ENCODE measurements at regions not wholly inside any gene's neighbourhood (a gene's known extent, or its start where the extent isn't known, plus 50 kb on each side); places are given as distances from the start of the nearest gene placed in this dataset.

- ChIA-PET CTCF (ENCODE audit: low intra/inter-chr PET ratio, low total read pairs) (no interaction called here), POLR2A (no interaction called here)
- no peak overlapping the region for H3K4me2 ChIP-seq (ENCODE audit: low read depth, low read length)
- TF ChIP-seq ZBTB7A (CRISPR knock-in tag; IDR thresholded peaks at IDR 0.05), result no peak
- no peak for TF ChIP-seq NFKBIZ (CRISPR knock-in tag; IDR thresholded peaks at IDR 0.05)
- no peak for TF ChIP-seq ZNF10 (CRISPR knock-in tag; IDR thresholded peaks at IDR 0.05; ENCODE audit: borderline replicate concordance, low read depth)
- TF ChIP-seq NR2F6 (IDR thresholded peaks at IDR 0.05), result no peak
- TF ChIP-seq NR2F6 (CRISPR knock-in tag; IDR thresholded peaks at IDR 0.05), result no peak
- TF ChIP-seq ZMYM3 (CRISPR knock-in tag; IDR thresholded peaks at IDR 0.05), result no peak
- TF ChIP-seq ZSCAN30 (CRISPR knock-in tag; IDR thresholded peaks at IDR 0.05), result no peak
- TF ChIP-seq RARG (CRISPR knock-in tag; IDR thresholded peaks at IDR 0.05; ENCODE audit: low read depth), result no peak
- no peak for TF ChIP-seq ZSCAN21 (CRISPR knock-in tag; IDR thresholded peaks at IDR 0.05; ENCODE audit: borderline replicate concordance)
- in situ Hi-C loops (cut with HindIII; ENCODE audit: extremely low pct_ligation_motif_present, low pct_unique_long_range_greater_than_20kb), result no loop called here
- ATAC-seq (no peak), DNase-seq (ENCODE audit: low spot score) (no peak), FAIRE-seq (no peak)
- no peaks in the 10 kb centered on the region for H3K27me3 ChIP-seq (ENCODE audit: control insufficient read depth in 1 of 2, insufficient read depth in 2 of 2, low read length in 2 of 2)
- H3K4me1 ChIP-seq (ENCODE audit: insufficient read depth, low read length), result no peaks in the 10 kb centered on the region
- H3K79me2 ChIP-seq (ENCODE audit: insufficient read depth, low read length), result no peaks in the 10 kb centered on the region
- 43% methylated on average over 10 of the region's 10 CpGs for WGBS (ENCODE audit: low lambda C conversion rate)
- intact Hi-C loops (cut with micrococcal nuclease; ENCODE audit: unreplicated experiment), result no loop called here
- no peak overlapping the region for H3K4me3 ChIP-seq (replicated peaks in 1 of 3; ENCODE audit: insufficient read depth in 1 of 3, low read depth in 2 of 3, low read length in 3 of 3)
- BruUV-seq (replicated peaks), result no TSS peak
- no peaks in the 10 kb centered on the region for H3K9me3 ChIP-seq (ENCODE audit: low read length)
- H3K36me3 ChIP-seq (replicated peaks in 1 of 2; ENCODE audit: control insufficient read depth in 1 of 2, insufficient read depth in 2 of 2, low read length in 2 of 2), result no peaks in the 10 kb centered on the region
- H3K27ac ChIP-seq (ENCODE audit: extremely low read length, insufficient read depth, low read length), result no peak overlapping the region
- H3K9ac ChIP-seq (ENCODE audit: insufficient read depth, low read depth, low read length), result no peak overlapping the region
- no peaks in the 10 kb centered on the region for H4K20me1 ChIP-seq (ENCODE audit: insufficient read depth, low read length)
- no peak overlapping the region for H2AFZ ChIP-seq (ENCODE audit: low read length)
These were observed 76.0 kb upstream of the TMCC3 start for GRCh38 chr12:94726236-94726835.

DNA sequence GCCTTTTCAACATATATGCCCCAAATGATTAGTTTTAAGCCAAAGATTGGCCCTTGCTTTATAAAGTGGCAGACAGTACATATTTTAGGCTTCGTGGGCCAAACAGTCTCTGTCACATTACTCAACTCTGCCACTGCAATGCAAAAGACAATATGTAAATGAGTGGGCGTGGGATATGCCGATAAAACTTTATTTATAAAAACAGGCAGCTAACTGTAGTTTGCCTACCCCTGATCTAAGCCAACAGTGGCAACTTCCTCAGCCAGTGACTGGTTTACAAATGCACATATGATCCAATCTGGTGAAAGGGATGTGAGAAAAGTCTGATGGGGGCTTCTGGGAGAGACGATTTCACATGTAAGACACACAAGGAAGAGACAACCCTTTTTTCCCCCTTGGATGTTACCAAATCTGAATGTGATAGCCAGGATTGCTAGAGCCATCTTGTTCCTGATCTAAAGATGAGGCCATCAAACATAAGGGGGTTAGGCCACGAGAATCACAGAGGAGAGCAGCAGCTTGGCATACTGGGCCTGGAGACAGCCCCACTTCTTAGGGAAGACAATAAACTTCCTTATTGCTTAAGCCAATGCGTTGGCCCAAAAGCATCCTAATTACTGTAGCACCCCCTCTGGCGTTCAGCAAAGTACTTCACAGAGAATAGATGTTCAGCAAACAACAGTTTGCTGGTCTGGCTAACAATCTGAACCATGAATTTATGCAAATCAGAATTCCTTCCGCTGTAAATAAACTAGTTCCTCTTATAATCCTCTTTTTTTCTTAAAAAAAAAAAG lies 75.2 kb upstream of the TMCC3 start:
- Histone ChIP-seq H3K9ac (ENCODE audit: insufficient read depth, low read depth, low read length) (no peak overlapping the region), H3K79me2 (ENCODE audit: insufficient read depth, low read length) (no peaks in the 10 kb centered on the region), H3K4me2 (ENCODE audit: low read depth, low read length) (no peak overlapping the region), H3K27me3 (ENCODE audit: control insufficient read depth in 1 of 2, insufficient read depth in 2 of 2, low read length in 2 of 2) (no peaks in the 10 kb centered on the region), H2AFZ (ENCODE audit: low read length) (no peak overlapping the region), H3K9me3 (ENCODE audit: low read length) (no peaks in the 10 kb centered on the region), H4K20me1 (ENCODE audit: insufficient read depth, low read length) (no peaks in the 10 kb centered on the region), H3K27ac (ENCODE audit: extremely low read length, insufficient read depth, low read length) (no peak overlapping the region), H3K4me3 (replicated peaks in 1 of 3; ENCODE audit: insufficient read depth in 1 of 3, low read depth in 2 of 3, low read length in 3 of 3) (no peak overlapping the region), H3K4me1 (ENCODE audit: insufficient read depth, low read length) (no peaks in the 10 kb centered on the region), H3K36me3 (replicated peaks in 1 of 2; ENCODE audit: control insufficient read depth in 1 of 2, insufficient read depth in 2 of 2, low read length in 2 of 2) (no peaks in the 10 kb centered on the region)
- no peak for FAIRE-seq
- peak; percentile 23 for DNase-seq (ENCODE audit: low spot score)
- in situ Hi-C loops (cut with HindIII; ENCODE audit: extremely low pct_ligation_motif_present, low pct_unique_long_range_greater_than_20kb) (no loop called here), intact Hi-C loops (cut with micrococcal nuclease; ENCODE audit: unreplicated experiment) (no loop called here)
- no TSS peak for BruUV-seq (replicated peaks)
- ChIA-PET CTCF (ENCODE audit: low intra/inter-chr PET ratio, low total read pairs) (interaction anchor here (1.2 kb wide), 1 partner anchor 179 kb away, joined by 5 read pairs; no protein-coding TSS in a partner anchor), POLR2A (no interaction called here)
- peak; percentile 65 for ATAC-seq
- WGBS (ENCODE audit: low lambda C conversion rate), result 6% methylated on average over 7 of the region's 8 CpGs
- TF ChIP-seq ZNF570 (CRISPR knock-in tag; IDR thresholded peaks at IDR 0.05; ENCODE audit: borderline replicate concordance), result no peak
- TF ChIP-seq POLR2A (IDR thresholded peaks at IDR 0.05; ENCODE audit: insufficient read depth in 1 of 2, low read depth in 2 of 2, low read length in 2 of 2), result no peak
- TF ChIP-seq, protein P1, sequence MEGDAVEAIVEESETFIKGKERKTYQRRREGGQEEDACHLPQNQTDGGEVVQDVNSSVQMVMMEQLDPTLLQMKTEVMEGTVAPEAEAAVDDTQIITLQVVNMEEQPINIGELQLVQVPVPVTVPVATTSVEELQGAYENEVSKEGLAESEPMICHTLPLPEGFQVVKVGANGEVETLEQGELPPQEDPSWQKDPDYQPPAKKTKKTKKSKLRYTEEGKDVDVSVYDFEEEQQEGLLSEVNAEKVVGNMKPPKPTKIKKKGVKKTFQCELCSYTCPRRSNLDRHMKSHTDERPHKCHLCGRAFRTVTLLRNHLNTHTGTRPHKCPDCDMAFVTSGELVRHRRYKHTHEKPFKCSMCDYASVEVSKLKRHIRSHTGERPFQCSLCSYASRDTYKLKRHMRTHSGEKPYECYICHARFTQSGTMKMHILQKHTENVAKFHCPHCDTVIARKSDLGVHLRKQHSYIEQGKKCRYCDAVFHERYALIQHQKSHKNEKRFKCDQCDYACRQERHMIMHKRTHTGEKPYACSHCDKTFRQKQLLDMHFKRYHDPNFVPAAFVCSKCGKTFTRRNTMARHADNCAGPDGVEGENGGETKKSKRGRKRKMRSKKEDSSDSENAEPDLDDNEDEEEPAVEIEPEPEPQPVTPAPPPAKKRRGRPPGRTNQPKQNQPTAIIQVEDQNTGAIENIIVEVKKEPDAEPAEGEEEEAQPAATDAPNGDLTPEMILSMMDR (CRISPR knock-in tag; IDR thresholded peaks at IDR 0.05), result peak; percentile 38
- TF ChIP-seq SRSF9 (IDR thresholded peaks at IDR 0.05; ENCODE audit: borderline replicate concordance, insufficient read depth, low read depth, low read length, poor library complexity, severe bottlenecking), result no peak
- no peak for TF ChIP-seq ZNF749 (CRISPR knock-in tag; IDR thresholded peaks at IDR 0.05; ENCODE audit: borderline replicate concordance)
- TF ChIP-seq, protein P2, sequence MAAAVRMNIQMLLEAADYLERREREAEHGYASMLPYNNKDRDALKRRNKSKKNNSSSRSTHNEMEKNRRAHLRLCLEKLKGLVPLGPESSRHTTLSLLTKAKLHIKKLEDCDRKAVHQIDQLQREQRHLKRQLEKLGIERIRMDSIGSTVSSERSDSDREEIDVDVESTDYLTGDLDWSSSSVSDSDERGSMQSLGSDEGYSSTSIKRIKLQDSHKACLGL (CRISPR knock-in tag; IDR thresholded peaks at IDR 0.05), result no peak
- no peak for TF ChIP-seq THYN1 (CRISPR knock-in tag; IDR thresholded peaks at IDR 0.05; ENCODE audit: borderline replicate concordance, low read depth)
- no peak for TF ChIP-seq ZC3H4 (CRISPR knock-in tag; IDR thresholded peaks at IDR 0.05; ENCODE audit: borderline replicate concordance)
- peak; percentile 42; the same call in 1 of the 2 replicates for TF ChIP-seq STAG1 (CRISPR knock-in tag; IDR thresholded peaks at IDR 0.05)
